ENCODE measurements at regions not wholly inside any gene's neighbourhood (a gene's known extent, or its start where the extent isn't known, plus 50 kb on each side); places are given as distances from the start of the nearest gene placed in this dataset.

GRCh38 chr2:163306647-163307046, 429.2 kb downstream of the FIGN start:
- TF ChIP-seq, protein P1, sequence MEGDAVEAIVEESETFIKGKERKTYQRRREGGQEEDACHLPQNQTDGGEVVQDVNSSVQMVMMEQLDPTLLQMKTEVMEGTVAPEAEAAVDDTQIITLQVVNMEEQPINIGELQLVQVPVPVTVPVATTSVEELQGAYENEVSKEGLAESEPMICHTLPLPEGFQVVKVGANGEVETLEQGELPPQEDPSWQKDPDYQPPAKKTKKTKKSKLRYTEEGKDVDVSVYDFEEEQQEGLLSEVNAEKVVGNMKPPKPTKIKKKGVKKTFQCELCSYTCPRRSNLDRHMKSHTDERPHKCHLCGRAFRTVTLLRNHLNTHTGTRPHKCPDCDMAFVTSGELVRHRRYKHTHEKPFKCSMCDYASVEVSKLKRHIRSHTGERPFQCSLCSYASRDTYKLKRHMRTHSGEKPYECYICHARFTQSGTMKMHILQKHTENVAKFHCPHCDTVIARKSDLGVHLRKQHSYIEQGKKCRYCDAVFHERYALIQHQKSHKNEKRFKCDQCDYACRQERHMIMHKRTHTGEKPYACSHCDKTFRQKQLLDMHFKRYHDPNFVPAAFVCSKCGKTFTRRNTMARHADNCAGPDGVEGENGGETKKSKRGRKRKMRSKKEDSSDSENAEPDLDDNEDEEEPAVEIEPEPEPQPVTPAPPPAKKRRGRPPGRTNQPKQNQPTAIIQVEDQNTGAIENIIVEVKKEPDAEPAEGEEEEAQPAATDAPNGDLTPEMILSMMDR (IDR thresholded peaks at IDR 0.05; ENCODE audit: low read length) = no peak
- no peak for TF ChIP-seq EZH2 (IDR thresholded peaks at IDR 0.05; ENCODE audit: borderline replicate concordance, low read length)
- no peak overlapping the region for H3K9ac ChIP-seq (ENCODE audit: low read length)
- H3K4me3 ChIP-seq (ENCODE audit: low read depth, low read length, poor library complexity, severe bottlenecking) = no peak overlapping the region

GRCh38 chr2:163302141-163302540, 433.7 kb downstream of the FIGN start:
- TF ChIP-seq, protein P1 (IDR thresholded peaks at IDR 0.05; ENCODE audit: low read length) = no peak
- no peak for TF ChIP-seq EZH2 (IDR thresholded peaks at IDR 0.05; ENCODE audit: borderline replicate concordance, low read length)

More at GRCh38 chr2:163306647-163307046, 429.2 kb downstream of the FIGN start:
- no peaks in the 10 kb centered on the region for H3K79me2 ChIP-seq (ENCODE audit: insufficient read depth, low read length)
- H3K36me3 ChIP-seq (ENCODE audit: insufficient read depth, low read length) = no peaks in the 10 kb centered on the region
- H3K4me2 ChIP-seq (ENCODE audit: low read length) = no peak overlapping the region
- no peaks in the 10 kb centered on the region for H3K4me1 ChIP-seq (ENCODE audit: insufficient read depth, low read length, severe bottlenecking)
- H3K27ac ChIP-seq (ENCODE audit: low read depth, low read length, poor library complexity, severe bottlenecking) = no peak overlapping the region
- no peak overlapping the region for H2AFZ ChIP-seq (ENCODE audit: low read length)
- no peaks in the 10 kb centered on the region for H3F3A ChIP-seq (ENCODE audit: insufficient read depth, low read length)
- no peaks in the 10 kb centered on the region for H4K20me1 ChIP-seq (ENCODE audit: insufficient read depth, low read length)
- H3K27me3 ChIP-seq (ENCODE audit: insufficient read depth, low read length) = no peaks in the 10 kb centered on the region
- no peaks in the 10 kb centered on the region for H3K9me3 ChIP-seq (ENCODE audit: low read length)
- no peaks in the 10 kb centered on the region for H3K9me2 ChIP-seq (ENCODE audit: low read depth, low read length)

DNA sequence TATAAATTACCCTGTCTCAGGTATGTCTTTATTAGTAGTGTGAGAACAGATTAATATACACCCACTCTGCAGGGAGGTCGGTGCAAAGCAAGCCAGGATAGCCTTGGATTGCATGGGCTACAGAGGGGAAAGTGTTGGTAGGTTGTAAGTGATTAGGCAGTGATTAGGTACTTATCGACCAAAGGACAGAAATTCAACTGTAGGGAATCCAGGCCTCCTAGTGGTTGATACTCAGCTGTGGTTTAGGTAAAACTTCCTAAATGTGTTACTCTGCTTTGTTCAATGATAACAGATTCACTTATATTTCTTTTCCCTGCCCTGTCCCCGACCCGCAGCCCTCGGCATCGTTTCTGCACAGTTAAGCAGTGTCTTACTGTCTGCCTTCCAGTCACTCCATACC, 444.0 kb downstream of the FIGN start:
- TF ChIP-seq, protein P1 (IDR thresholded peaks at IDR 0.05; ENCODE audit: low read length) = no peak
- no peak for TF ChIP-seq EZH2 (IDR thresholded peaks at IDR 0.05; ENCODE audit: borderline replicate concordance, low read length)
- no peaks in the 10 kb centered on the region for H3K4me1 ChIP-seq (ENCODE audit: insufficient read depth, low read length, severe bottlenecking)
- H3F3A ChIP-seq (ENCODE audit: insufficient read depth, low read length) = no peaks in the 10 kb centered on the region
- H4K20me1 ChIP-seq (ENCODE audit: insufficient read depth, low read length) = no peaks in the 10 kb centered on the region
- no peaks in the 10 kb centered on the region for H3K9me2 ChIP-seq (ENCODE audit: low read depth, low read length)
- H3K79me2 ChIP-seq (ENCODE audit: insufficient read depth, low read length) = no peaks in the 10 kb centered on the region
- no peak overlapping the region for H3K27ac ChIP-seq (ENCODE audit: low read depth, low read length, poor library complexity, severe bottlenecking)
- no peak overlapping the region for H2AFZ ChIP-seq (ENCODE audit: low read length)
- H3K9me3 ChIP-seq (ENCODE audit: low read length) = no peaks in the 10 kb centered on the region
- H3K4me3 ChIP-seq (ENCODE audit: low read depth, low read length, poor library complexity, severe bottlenecking) = no peak overlapping the region
- H3K4me2 ChIP-seq (ENCODE audit: low read length) = no peak overlapping the region
- no peaks in the 10 kb centered on the region for H3K27me3 ChIP-seq (ENCODE audit: insufficient read depth, low read length)
- H3K36me3 ChIP-seq (ENCODE audit: insufficient read depth, low read length) = no peaks in the 10 kb centered on the region
- no peak overlapping the region for H3K9ac ChIP-seq (ENCODE audit: low read length)

More at GRCh38 chr2:163302141-163302540, 433.7 kb downstream of the FIGN start:
- no peak overlapping the region for H3K4me2 ChIP-seq (ENCODE audit: low read length)
- no peaks in the 10 kb centered on the region for H3K27me3 ChIP-seq (ENCODE audit: insufficient read depth, low read length)
- H4K20me1 ChIP-seq (ENCODE audit: insufficient read depth, low read length) = no peaks in the 10 kb centered on the region
- no peak overlapping the region for H3K4me3 ChIP-seq (ENCODE audit: low read depth, low read length, poor library complexity, severe bottlenecking)
- H3K27ac ChIP-seq (ENCODE audit: low read depth, low read length, poor library complexity, severe bottlenecking) = no peak overlapping the region
- H3K9ac ChIP-seq (ENCODE audit: low read length) = no peak overlapping the region
- no peaks in the 10 kb centered on the region for H3K79me2 ChIP-seq (ENCODE audit: insufficient read depth, low read length)
- no peak overlapping the region for H2AFZ ChIP-seq (ENCODE audit: low read length)
- H3F3A ChIP-seq (ENCODE audit: insufficient read depth, low read length) = no peaks in the 10 kb centered on the region
- H3K4me1 ChIP-seq (ENCODE audit: insufficient read depth, low read length, severe bottlenecking) = no peaks in the 10 kb centered on the region
- H3K9me2 ChIP-seq (ENCODE audit: low read depth, low read length) = no peaks in the 10 kb centered on the region
- H3K9me3 ChIP-seq (ENCODE audit: low read length) = no peaks in the 10 kb centered on the region
- no peaks in the 10 kb centered on the region for H3K36me3 ChIP-seq (ENCODE audit: insufficient read depth, low read length)

Measured in OCI-LY1 (cell line).